ENCODE measurements at regions not wholly inside any gene's neighbourhood (a gene's known extent, or its start where the extent isn't known, plus 50 kb on each side); places are given as distances from the start of the nearest gene placed in this dataset.

DNA sequence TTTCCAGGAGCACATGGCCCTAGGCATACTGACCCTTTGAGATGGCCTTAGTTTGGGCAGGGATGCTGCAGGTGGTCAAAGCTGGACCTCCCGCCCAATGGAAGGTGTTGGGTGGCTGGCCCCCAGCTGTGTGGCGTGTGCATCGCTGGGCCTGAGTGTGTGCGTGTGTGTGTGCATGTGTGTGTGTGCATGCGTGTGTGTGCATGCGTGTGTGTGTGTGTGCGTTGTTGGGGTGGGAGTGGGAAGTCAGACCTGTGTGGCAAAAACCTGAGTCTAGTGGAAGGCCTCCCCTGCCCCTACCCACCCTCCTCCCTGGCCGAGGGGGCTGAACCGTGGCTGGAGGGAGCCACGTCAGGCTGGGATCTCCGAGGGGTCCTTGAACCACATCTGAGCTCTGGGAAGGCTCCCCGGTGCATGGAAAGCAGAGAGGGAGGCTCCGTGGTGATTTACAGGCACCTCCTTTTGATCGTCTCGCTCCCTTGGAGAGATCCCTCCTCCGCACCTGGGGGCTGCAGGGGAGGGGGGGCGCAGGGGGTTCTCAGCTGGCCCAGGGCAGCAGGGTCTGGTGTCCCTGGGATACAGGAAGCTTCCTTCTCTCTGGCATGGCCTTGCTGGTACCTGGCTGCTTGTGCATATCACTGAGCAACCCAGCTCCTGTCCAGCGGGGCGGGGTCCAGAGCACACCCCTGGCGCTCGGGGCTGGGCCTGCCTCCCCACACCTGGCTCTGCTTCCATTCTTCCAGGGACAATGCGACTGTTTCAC lies 124.7 kb upstream of the WNT4 start:
- Histone ChIP-seq H4K20me1 (ENCODE audit: control insufficient read depth, insufficient read depth, low read length, poor library complexity, severe bottlenecking) (no peaks in the 10 kb centered on the region), H3K4me3 (ENCODE audit: control extremely low read depth in 1 of 5, extremely low read depth in 1 of 5, insufficient read depth in 1 of 5, low read depth in 2 of 5, low read length in 4 of 5) (no peak overlapping the region), H3K4me2 (replicated peaks; ENCODE audit: low read depth, low read length, poor library complexity, severe bottlenecking) (no peak overlapping the region), H3K9ac (ENCODE audit: low read length) (no peak overlapping the region), H3K9me3 (ENCODE audit: control extremely low read depth in 1 of 3, control insufficient read depth in 2 of 3, insufficient read depth in 1 of 3, low read length in 2 of 3) (no peaks in the 10 kb centered on the region), H3K27ac (ENCODE audit: low read length in 2 of 2) (no peak overlapping the region), H3K36me3 (replicated peaks in 1 of 2; ENCODE audit: control extremely low read depth in 1 of 2, control insufficient read depth in 1 of 2, extremely low read depth in 1 of 2, insufficient read depth in 2 of 2, low read length in 1 of 2) (no peaks in the 10 kb centered on the region), H3K27me3 (replicated peaks in 1 of 4; ENCODE audit: control extremely low read depth in 1 of 4, control insufficient read depth in 3 of 4, insufficient read depth in 4 of 4, low read length in 3 of 4) (no peaks in the 10 kb centered on the region), H2AFZ (ENCODE audit: insufficient read depth, low read depth, low read length, poor library complexity, severe bottlenecking) (no peak overlapping the region), H3K79me2 (ENCODE audit: control insufficient read depth, insufficient read depth, low read length) (no peaks in the 10 kb centered on the region), H3K4me1 (ENCODE audit: control insufficient read depth in 2 of 2, insufficient read depth in 2 of 2, low read length in 2 of 2) (peaks cover 0 to 5% of the 10 kb centered on the region in 2 donors)
- Mint-ChIP-seq H3K9me3 (ENCODE audit: insufficient read depth) (no peaks in the 10 kb centered on the region), H3K27ac (no peak overlapping the region), H3K27me3 (peaks cover 18% of the 10 kb centered on the region), H3K4me1 (peaks cover 3% of the 10 kb centered on the region), H3K4me3 (no peak overlapping the region)
- TF ChIP-seq CTCF (IDR thresholded peaks at IDR 0.05) (no peak), EZH2 (IDR thresholded peaks at IDR 0.05; ENCODE audit: borderline replicate concordance, insufficient read depth, low read depth, low read length, poor library complexity, severe bottlenecking) (no peak)
- POLR2A ChIA-PET: no interaction called here
- intact Hi-C loops (cut with micrococcal nuclease): no loop called here
- CTCF ChIA-PET: no interaction called here
- ATAC-seq (ENCODE audit: low read depth) (no peak), DNase-seq (no peak)
- WGBS (ENCODE audit: insufficient coverage): 77% methylated on average over 18 of the region's 22 CpGs

GRCh38 chr1:22268327-22268726 lies 125.4 kb upstream of the WNT4 start:
- WGBS (ENCODE audit: insufficient coverage): 65% methylated on average over 9 of the region's 11 CpGs
- no peak overlapping the region for H3K9ac ChIP-seq (ENCODE audit: low read length)
- no peaks in the 10 kb centered on the region for H3K4me1 ChIP-seq (ENCODE audit: control insufficient read depth in 2 of 2, insufficient read depth in 2 of 2, low read length in 2 of 2)
- intact Hi-C loops (cut with micrococcal nuclease): no loop called here
- TF ChIP-seq EZH2 (IDR thresholded peaks at IDR 0.05; ENCODE audit: borderline replicate concordance, insufficient read depth, low read depth, low read length, poor library complexity, severe bottlenecking): no peak
- TF ChIP-seq CTCF (IDR thresholded peaks at IDR 0.05): no peak
- DNase-seq (no peak), ATAC-seq (ENCODE audit: low read depth) (no peak)
- Mint-ChIP-seq H3K4me3 (no peak overlapping the region), H3K9me3 (ENCODE audit: insufficient read depth) (no peaks in the 10 kb centered on the region), H3K27me3 (peaks cover 18% of the 10 kb centered on the region), H3K27ac (no peak overlapping the region), H3K4me1 (no peaks in the 10 kb centered on the region)
- no peaks in the 10 kb centered on the region for H3K79me2 ChIP-seq (ENCODE audit: control insufficient read depth, insufficient read depth, low read length)
- ChIA-PET POLR2A (no interaction called here), CTCF (no interaction called here)
- no peaks in the 10 kb centered on the region for H3K27me3 ChIP-seq (replicated peaks in 1 of 4; ENCODE audit: control extremely low read depth in 1 of 4, control insufficient read depth in 3 of 4, insufficient read depth in 4 of 4, low read length in 3 of 4)
- no peak overlapping the region for H3K4me3 ChIP-seq (ENCODE audit: control extremely low read depth in 1 of 5, extremely low read depth in 1 of 5, insufficient read depth in 1 of 5, low read depth in 2 of 5, low read length in 4 of 5)
- H2AFZ ChIP-seq (ENCODE audit: insufficient read depth, low read depth, low read length, poor library complexity, severe bottlenecking): no peak overlapping the region
- no peaks in the 10 kb centered on the region for H3K36me3 ChIP-seq (replicated peaks in 1 of 2; ENCODE audit: control extremely low read depth in 1 of 2, control insufficient read depth in 1 of 2, extremely low read depth in 1 of 2, insufficient read depth in 2 of 2, low read length in 1 of 2)
- no peaks in the 10 kb centered on the region for H3K9me3 ChIP-seq (ENCODE audit: control extremely low read depth in 1 of 3, control insufficient read depth in 2 of 3, insufficient read depth in 1 of 3, low read length in 2 of 3)
- H3K4me2 ChIP-seq (replicated peaks; ENCODE audit: low read depth, low read length, poor library complexity, severe bottlenecking): no peak overlapping the region
- no peaks in the 10 kb centered on the region for H4K20me1 ChIP-seq (ENCODE audit: control insufficient read depth, insufficient read depth, low read length, poor library complexity, severe bottlenecking)
- no peak overlapping the region for H3K27ac ChIP-seq (ENCODE audit: low read length in 2 of 2)
